Heart right ventricle (tissue), 16 donors: ENCODE measurements at regions not wholly inside any gene's neighbourhood (a gene's known extent, or its start where the extent isn't known, plus 50 kb on each side); places are given as distances from the start of the nearest gene placed in this dataset.

Experiments used
- ATAC-seq, 8 donors: fragments of 200-7000 bp; cut with Tn5 transposase; one replicate each; pipeline ENCODE4 v1.9.1; 2020; ENCODE audit warnings: mild to moderate bottlenecking in 8 of 8, moderate library complexity in 8 of 8, moderate number of reproducible peaks in 1 of 8
- DNase-seq, 2 donors: peaks; one replicate each; pipeline ENCODE4 v3.0.0-alpha.2; 2020
- H3K27ac ChIP-seq, 10 donors: fragments of 200-600 bp; sonication (generic) in 2 of 10; one replicate each; pipeline versions ENCODE4 v1.5.0 to v1.8.0; 2020 to 2022; ENCODE audit warnings: mild to moderate bottlenecking in 3 of 10
- H3K27me3 ChIP-seq, 7 donors: fragments of 200-600 bp; one replicate each; pipeline ENCODE4 v1.8.0; 2021 to 2022; ENCODE audit warnings: mild to moderate bottlenecking in 2 of 7
- H3K36me3 ChIP-seq, 9 donors: fragments of 200-600 bp; sonication (generic) in 1 of 9; one replicate each; pipeline versions ENCODE4 v1.5.0 to v1.8.0; 2020 to 2022; ENCODE audit warnings: mild to moderate bottlenecking in 2 of 9
- H3K4me1 ChIP-seq, 9 donors: fragments of 200-600 bp; sonication (generic) in 1 of 9; one replicate each; pipeline versions ENCODE4 v1.5.0 to v1.8.0; 2020 to 2022; ENCODE audit warnings: mild to moderate bottlenecking in 4 of 9
- H3K4me3 ChIP-seq, 10 donors: fragments of 200-600 bp; sonication (generic) in 2 of 10; one replicate each; pipeline versions ENCODE4 v1.5.0 to v1.8.0; 2020 to 2022; ENCODE audit warnings: mild to moderate bottlenecking in 7 of 10, moderate library complexity in 2 of 10
- H3K9me3 ChIP-seq, 11 donors: fragments of 200-600 bp in 10 of 11; sonication (generic) in 2 of 11; one replicate each; pipeline versions ENCODE4 v1.5.0 to v1.8.0; 2013 to 2022; ENCODE audit warnings: mild to moderate bottlenecking in 2 of 11, control low read depth in 1 of 11, moderate library complexity in 1 of 11
- CTCF ChIP-seq, 9 donors: fragments of 200-600 bp; sonication (generic) in 2 of 9; IDR thresholded peaks; one replicate each; pipeline versions ENCODE4 v1.5.0 to v1.8.0; 2021 to 2022; ENCODE audit warnings: antibody characterized with exemption in 9 of 9, mild to moderate bottlenecking in 5 of 9, moderate library complexity in 1 of 9
- WGBS, 2 donors: extraction: QIAGEN DNeasy Blood & Tissue Kit; methylation state at CpG; one replicate each; pipeline ENCODE4 v1.1.7; 2013; ENCODE audit warnings: inconsistent platforms in 1 of 2; 5-methylcytosine and 5-hydroxymethylcytosine counted together
- intact Hi-C, 10 donors: fragments of 100-400 bp; cut with DNase I; formaldehyde crosslinking; loops; one replicate each; pipeline versions ENCODE4 v1.11.1 to v1.14.2; 2022
- donor health status: Arrhythmogenic right ventricular cardiomyopathy.
- donor health status: ischemic (EF 13 %, LVEDD 7.1; RV severe dilation, severe dysfunction).
- donor health status: healthy with polysubstance abuse.
- donor health status: DM: no; HTN: yes; CAD: no.
- donor health status: DM: no; HTN: no; CAD: no.
- donor health status: ischemic (EF 25% LVEDD 6.9; RV normal size, moderate dysfunction).
- donor health status: ischemic (EF 25% LVEDD 5.7; RV mildly dilated, moderate dysfunction).
- donor health status: healthy.
- donor health status: DM: yes; HTN: yes; CAD: no.
- donor health status: Ischemic cardiomyopathy.
- donor health status: ischemic (EF 35%, LVEDD 5.7; RV mildly dilated, moderate dysfunction).
- donor health status: nonischemic (EF 11% LVEDD 7.7; RV severe dilation, severe dysfunction).
- donor health status: DM: yes; HTN: yes; CAD: no.
- donor health status: PGD.
- donor health status: ischemic (EF 29% LVEDD 5.4; RV normal size, mild dysfunction).
- donor health status: nonischemic (EF 23%, LVEDD 6.1; RV moderate dilation, normal function).

GRCh38 chr14:42307239-42307825 lies 700.7 kb downstream of the LRFN5 start:
- no peaks in the 10 kb centered on the region for H3K4me1 ChIP-seq
- H3K27me3 ChIP-seq: no peaks in the 10 kb centered on the region
- ATAC-seq (no peak), DNase-seq (no peak)
- TF ChIP-seq CTCF (IDR thresholded peaks at IDR 0.05): no peak
- peaks cover 0 to 56% (median 15%) of the 10 kb centered on the region in 11 donors for H3K9me3 ChIP-seq
- intact Hi-C loops: no loop called here
- no peaks in the 10 kb centered on the region for H3K36me3 ChIP-seq
- 84 to 86% methylated on average over 5 of the region's 5 CpGs for WGBS, 2 donors
- no peak overlapping the region for H3K27ac ChIP-seq
- H3K4me3 ChIP-seq: no peak overlapping the region

- H3K9me3 ChIP-seq: peaks cover 0 to 4% (median 0%) of the 10 kb centered on the region in 11 donors
- ATAC-seq: no peak
- H3K27ac ChIP-seq: no peak overlapping the region
- H3K36me3 ChIP-seq: no peaks in the 10 kb centered on the region
- H3K4me3 ChIP-seq: no peak overlapping the region
- TF ChIP-seq CTCF (IDR thresholded peaks at IDR 0.05): no peak
- intact Hi-C loops: no loop called here
- no peak for DNase-seq
- no peaks in the 10 kb centered on the region for H3K27me3 ChIP-seq
- no peaks in the 10 kb centered on the region for H3K4me1 ChIP-seq
- WGBS, 2 donors: 57 to 64% methylated on average over 2 of the region's 2 CpGs
These were observed 693.0 kb downstream of the LRFN5 start for GRCh38 chr14:42299692-42300091.

GRCh38 chr14:42293180-42293579 lies 686.5 kb downstream of the LRFN5 start:
- no peaks in the 10 kb centered on the region for H3K4me1 ChIP-seq
- H3K27me3 ChIP-seq: no peaks in the 10 kb centered on the region
- DNase-seq: no peak
- H3K27ac ChIP-seq: no peak overlapping the region
- WGBS, 2 donors: 60 to 64% methylated on average over 1 of the region's 1 CpG
- no peaks in the 10 kb centered on the region for H3K36me3 ChIP-seq
- H3K4me3 ChIP-seq: no peak overlapping the region
- no peak for ATAC-seq
- no peak for TF ChIP-seq CTCF (IDR thresholded peaks at IDR 0.05)
- peaks cover 0 to 31% (median 0%) of the 10 kb centered on the region in 11 donors for H3K9me3 ChIP-seq
- intact Hi-C loops: no loop called here

GRCh38 chr14:42277840-42278239 lies 671.2 kb downstream of the LRFN5 start:
- Histone ChIP-seq H3K4me1 (no peaks in the 10 kb centered on the region), H3K36me3 (no peaks in the 10 kb centered on the region), H3K27ac (no peak overlapping the region), H3K27me3 (no peaks in the 10 kb centered on the region), H3K9me3 (peaks cover 0 to 27% (median 0%) of the 10 kb centered on the region in 11 donors), H3K4me3 (no peak overlapping the region)
- WGBS, 2 donors: 72 to 81% methylated on average over 2 of the region's 2 CpGs
- ATAC-seq: no peak
- intact Hi-C loops: no loop called here
- DNase-seq: no peak
- TF ChIP-seq CTCF (IDR thresholded peaks at IDR 0.05): no peak
